ENCODE measurements at regions not wholly inside any gene's neighbourhood (a gene's known extent, or its start where the extent isn't known, plus 50 kb on each side); places are given as distances from the start of the nearest gene placed in this dataset.

GRCh38 chr21:15453261-15453660 is 276.5 kb upstream of the USP25 start:
- no peak for TF ChIP-seq POLR2A (IDR thresholded peaks at IDR 0.05; ENCODE audit: low read depth, low read length)
- no peak for TF ChIP-seq TAF1 (IDR thresholded peaks at IDR 0.05; ENCODE audit: borderline replicate concordance, low read depth, low read length)

Measured in GM12892 (cell line).